Large intestine (tissue), 3 donors: ENCODE measurements at regions not wholly inside any gene's neighbourhood (a gene's known extent, or its start where the extent isn't known, plus 50 kb on each side); places are given as distances from the start of the nearest gene placed in this dataset.

Source experiments
- DNase-seq, 2 donors: peaks; one replicate each; pipeline versions ENCODE4 v3.0.0 to v3.0.0-alpha.2; 2013
- H3K27ac ChIP-seq: one replicate; pipeline ENCODE4 v1.5.1; 2013; ENCODE audit warnings: low read length
- H3K27me3 ChIP-seq: 2 replicates; pipeline ENCODE4 v1.6.1; 2013; ENCODE audit warnings: low read length; ENCODE audit not compliant: control insufficient read depth, insufficient read depth
- H3K36me3 ChIP-seq: 2 replicates; pipeline ENCODE4 v1.6.1; 2013; ENCODE audit warnings: low read length; ENCODE audit not compliant: control insufficient read depth, insufficient read depth
- H3K4me1 ChIP-seq: one replicate; pipeline ENCODE4 v1.6.1; 2013; ENCODE audit warnings: low read length; ENCODE audit not compliant: control insufficient read depth, insufficient read depth
- H3K4me3 ChIP-seq: one replicate; pipeline ENCODE4 v1.5.1; 2013; ENCODE audit warnings: low read length
- H3K9me3 ChIP-seq: one replicate; pipeline ENCODE4 v1.6.1; 2013; ENCODE audit warnings: mild to moderate bottlenecking, low read depth, low read length, moderate library complexity; ENCODE audit not compliant: control insufficient read depth
- WGBS: methylation state at CpG from one replicate; pipeline ENCODE4 v1.1.5; 2013; ENCODE audit warnings: low lambda C conversion rate; ENCODE audit not compliant: insufficient coverage; 5-methylcytosine and 5-hydroxymethylcytosine counted together

DNA sequence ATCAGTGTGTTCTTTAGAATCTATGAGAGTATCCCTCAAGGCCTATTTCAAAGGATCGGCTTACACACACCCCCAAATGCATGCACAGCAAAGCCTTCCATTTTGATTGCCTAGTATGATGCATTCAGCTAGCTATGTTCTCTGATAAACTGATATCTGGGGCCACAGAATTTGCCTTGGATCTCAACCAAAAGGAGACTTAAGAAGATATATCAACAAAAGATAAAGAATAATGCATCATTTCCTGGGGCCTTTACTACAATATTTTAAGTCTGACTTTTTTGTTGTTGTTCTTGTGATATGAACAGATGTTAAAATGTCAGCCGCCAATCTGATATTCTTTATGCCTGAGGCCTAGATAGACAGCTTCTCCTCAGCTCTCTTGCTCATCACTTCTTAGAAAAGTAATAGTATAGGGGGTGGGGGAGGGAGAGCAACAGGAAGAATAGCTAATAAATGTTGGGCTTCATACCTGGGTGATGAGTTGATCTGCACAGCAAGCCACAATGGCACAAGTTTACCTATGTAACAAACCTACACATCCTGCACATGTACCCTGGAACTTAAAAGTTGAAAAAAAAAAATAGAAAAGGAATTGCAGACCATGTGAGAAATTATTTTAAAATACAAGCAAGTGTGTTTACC, 792.9 kb upstream of the GHITM start:
- WGBS: no CpG with 5 or more reads among the region's 2 CpGs
- Histone ChIP-seq H3K4me1 (no peaks in the 10 kb centered on the region), H3K4me3 (no peak overlapping the region), H3K27me3 (no peaks in the 10 kb centered on the region), H3K36me3 (no peaks in the 10 kb centered on the region), H3K27ac (no peak overlapping the region), H3K9me3 (no peaks in the 10 kb centered on the region)
- no peak for DNase-seq

DNA sequence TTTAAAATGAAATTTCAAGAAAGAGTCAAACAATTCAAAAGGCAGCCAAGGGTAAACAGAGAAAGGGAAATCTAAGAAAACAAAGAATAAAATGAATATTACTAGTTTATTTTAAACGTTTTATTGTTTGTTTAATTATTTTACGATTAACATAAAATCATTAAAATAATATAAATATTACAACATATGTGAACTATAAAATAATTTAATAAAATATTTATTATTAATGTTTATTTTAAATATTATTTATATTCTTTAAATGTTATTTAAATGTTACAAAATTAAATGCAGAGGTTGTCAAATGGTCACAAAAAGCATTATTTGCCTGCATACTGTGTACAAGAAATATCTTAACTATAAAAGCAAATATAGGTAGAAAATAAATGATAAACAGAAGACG, 786.7 kb upstream of the GHITM start:
- H3K36me3 ChIP-seq: no peaks in the 10 kb centered on the region
- WGBS: 86% methylated on average over 3 of the region's 3 CpGs
- H3K27me3 ChIP-seq: no peaks in the 10 kb centered on the region
- H3K4me3 ChIP-seq: no peak overlapping the region
- no peak overlapping the region for H3K27ac ChIP-seq
- DNase-seq: no peak
- H3K4me1 ChIP-seq: no peaks in the 10 kb centered on the region
- H3K9me3 ChIP-seq: peaks cover 4% of the 10 kb centered on the region

DNA sequence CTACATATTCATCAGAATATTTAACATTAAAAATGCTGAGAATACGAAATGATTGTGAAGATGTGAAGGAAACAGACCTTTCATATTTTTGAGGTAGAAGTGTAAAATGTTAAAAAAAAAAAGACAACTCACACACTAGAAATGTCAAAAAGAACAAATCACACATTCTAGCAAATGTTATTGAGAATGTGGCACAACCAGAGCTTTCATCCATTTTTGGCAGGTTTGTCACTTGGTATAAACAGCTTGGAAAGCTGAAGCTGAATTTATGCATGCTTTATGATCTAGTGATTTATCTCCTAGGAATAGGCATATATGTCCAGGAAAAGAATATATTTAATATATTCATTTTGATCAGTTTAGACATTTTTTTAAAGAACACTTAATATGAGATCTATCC, 784.9 kb upstream of the GHITM start:
- no peak for DNase-seq
- no peaks in the 10 kb centered on the region for H3K27me3 ChIP-seq
- no peaks in the 10 kb centered on the region for H3K36me3 ChIP-seq
- no peak overlapping the region for H3K27ac ChIP-seq
- peaks cover 4% of the 10 kb centered on the region for H3K9me3 ChIP-seq
- WGBS: no CpG with 5 or more reads among the region's 1 CpG
- H3K4me1 ChIP-seq: no peaks in the 10 kb centered on the region
- H3K4me3 ChIP-seq: no peak overlapping the region

DNA sequence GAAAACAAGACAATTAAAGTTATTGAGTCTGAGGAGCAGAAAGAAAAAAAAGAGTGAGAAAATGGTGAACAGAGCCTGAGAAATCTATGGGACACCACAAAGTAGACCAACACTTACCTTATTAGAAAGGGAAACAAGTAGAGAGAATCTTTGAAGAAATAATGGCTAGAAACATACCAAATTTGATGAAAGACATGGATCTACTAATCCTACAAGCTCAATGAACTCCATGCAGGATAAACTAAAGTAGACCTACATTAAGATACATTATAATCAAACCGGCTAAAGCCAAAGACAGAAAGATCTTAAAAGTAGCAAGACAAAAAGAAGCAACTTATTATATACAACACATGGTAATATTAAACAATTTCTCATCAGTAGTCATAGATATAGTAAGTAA, 782.3 kb upstream of the GHITM start:
- Histone ChIP-seq H3K4me1 (no peaks in the 10 kb centered on the region), H3K9me3 (peaks cover 4% of the 10 kb centered on the region), H3K27ac (no peak overlapping the region), H3K4me3 (no peak overlapping the region), H3K27me3 (no peaks in the 10 kb centered on the region), H3K36me3 (no peaks in the 10 kb centered on the region)
- WGBS: 67% methylated on average over 1 of the region's 1 CpG
- DNase-seq: no peak

DNA sequence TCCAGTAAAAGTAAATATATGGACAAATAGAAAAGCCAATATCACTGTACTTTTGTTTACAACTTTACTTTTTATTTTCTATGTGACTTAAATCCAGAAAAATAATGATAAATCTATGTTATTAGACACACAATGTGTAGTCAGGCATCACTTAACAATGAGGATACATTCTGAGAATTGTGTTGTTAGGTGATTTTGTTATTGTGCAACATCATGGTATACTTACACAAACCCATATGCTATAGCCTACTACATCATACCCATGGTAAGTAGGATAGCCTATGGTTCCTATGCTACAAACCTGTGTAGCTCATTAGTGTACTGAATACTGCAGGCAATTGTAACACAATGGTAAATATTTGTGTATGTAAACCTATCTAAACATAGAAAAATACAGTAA, 781.7 kb upstream of the GHITM start:
- Histone ChIP-seq H3K9me3 (peaks cover 4% of the 10 kb centered on the region), H3K4me1 (no peaks in the 10 kb centered on the region), H3K36me3 (no peaks in the 10 kb centered on the region), H3K27ac (no peak overlapping the region), H3K27me3 (no peaks in the 10 kb centered on the region), H3K4me3 (no peak overlapping the region)
- no peak for DNase-seq

DNA sequence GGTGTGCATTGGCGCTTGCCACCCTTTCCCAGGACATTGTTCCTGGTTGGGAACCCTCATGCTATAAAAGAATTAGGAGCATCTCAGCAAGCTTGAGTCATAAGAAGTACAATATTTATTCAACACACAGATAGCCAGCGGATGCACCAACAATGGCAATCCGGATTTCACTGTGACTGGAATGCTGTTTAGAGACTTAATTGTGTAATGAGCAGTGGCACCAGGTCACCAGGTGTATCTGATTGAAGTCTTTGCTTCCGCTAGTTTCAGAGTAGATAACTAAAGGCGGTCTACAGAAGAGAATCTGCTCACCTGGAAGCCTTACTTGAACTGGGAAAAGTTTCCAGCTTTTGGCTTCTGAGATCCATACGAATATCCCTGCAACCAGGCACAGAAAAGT, 772.3 kb upstream of the GHITM start:
- H3K27ac ChIP-seq: no peak overlapping the region
- no peak overlapping the region for H3K4me3 ChIP-seq
- H3K36me3 ChIP-seq: no peaks in the 10 kb centered on the region
- H3K27me3 ChIP-seq: no peaks in the 10 kb centered on the region
- no CpG with 5 or more reads among the region's 6 CpGs for WGBS
- DNase-seq: no peak
- H3K4me1 ChIP-seq: no peaks in the 10 kb centered on the region
- H3K9me3 ChIP-seq: no peaks in the 10 kb centered on the region

DNA sequence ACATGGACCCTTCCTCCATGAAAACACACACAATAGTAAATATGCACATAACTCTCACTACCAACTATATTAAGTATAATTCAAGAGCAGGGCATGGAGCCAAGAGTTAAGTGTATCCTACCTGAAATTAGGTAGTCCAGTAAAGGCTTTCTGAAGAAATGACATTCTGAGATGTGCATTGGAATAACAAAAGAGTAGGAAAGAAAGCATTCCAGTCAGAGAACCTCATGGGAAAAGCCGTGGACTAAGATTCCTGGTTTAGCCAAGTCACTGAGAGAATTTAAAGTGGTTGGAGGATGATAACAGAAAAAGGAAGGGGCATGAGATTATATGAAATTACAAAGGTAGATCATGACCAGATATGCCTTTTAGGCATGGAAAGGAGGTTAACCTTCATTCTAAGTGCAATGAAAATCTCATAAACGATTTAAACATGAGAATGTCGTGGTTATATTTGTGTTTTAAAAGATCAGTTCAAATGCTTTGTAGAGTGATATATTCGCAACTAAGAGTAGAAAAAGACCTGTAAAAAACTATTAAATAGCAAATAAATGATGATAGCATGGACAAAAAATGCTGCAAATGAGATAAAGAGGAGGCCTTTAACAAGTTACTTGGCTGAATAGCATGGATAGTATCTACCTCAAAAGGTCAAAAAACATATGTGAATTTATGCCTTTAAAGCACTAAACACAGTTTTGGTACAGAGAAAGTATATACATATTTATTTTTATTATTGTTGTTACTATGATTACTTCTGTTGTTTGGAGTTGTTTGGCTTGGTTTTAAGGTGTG, 767.4 kb upstream of the GHITM start:
- H3K27me3 ChIP-seq: no peaks in the 10 kb centered on the region
- no peaks in the 10 kb centered on the region for H3K4me1 ChIP-seq
- no peak for DNase-seq

DNA sequence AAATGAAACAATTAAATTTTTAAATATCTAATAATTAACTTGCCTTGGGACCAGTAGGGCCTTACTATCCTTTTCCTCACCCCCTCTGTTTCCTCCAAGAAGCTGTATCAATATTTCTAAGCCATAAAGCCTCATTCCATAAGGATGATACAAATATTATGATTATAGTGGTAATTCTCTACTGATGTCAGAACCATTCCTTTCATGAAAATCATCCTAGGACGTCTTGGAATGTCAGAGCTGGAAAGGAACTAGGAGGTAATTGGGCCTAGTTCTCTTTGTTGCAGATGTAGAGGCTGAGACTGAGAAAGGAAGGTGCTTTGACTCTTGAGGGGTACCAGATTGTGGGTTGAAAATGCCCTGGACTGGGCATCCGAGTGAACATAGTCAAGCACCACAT, 766.7 kb upstream of the GHITM start:
- Histone ChIP-seq H3K27me3 (no peaks in the 10 kb centered on the region), H3K4me3 (no peak overlapping the region), H3K9me3 (no peaks in the 10 kb centered on the region), H3K36me3 (no peaks in the 10 kb centered on the region), H3K27ac (no peak overlapping the region), H3K4me1 (no peaks in the 10 kb centered on the region)
- no CpG with 5 or more reads among the region's 2 CpGs for WGBS
- no peak for DNase-seq

More for the DNA sequence above, 767.4 kb upstream of the GHITM start:
- WGBS: 92% methylated on average over 4 of the region's 4 CpGs
- no peak overlapping the region for H3K4me3 ChIP-seq
- no peak overlapping the region for H3K27ac ChIP-seq
- H3K36me3 ChIP-seq: no peaks in the 10 kb centered on the region
- no peaks in the 10 kb centered on the region for H3K9me3 ChIP-seq

DNA sequence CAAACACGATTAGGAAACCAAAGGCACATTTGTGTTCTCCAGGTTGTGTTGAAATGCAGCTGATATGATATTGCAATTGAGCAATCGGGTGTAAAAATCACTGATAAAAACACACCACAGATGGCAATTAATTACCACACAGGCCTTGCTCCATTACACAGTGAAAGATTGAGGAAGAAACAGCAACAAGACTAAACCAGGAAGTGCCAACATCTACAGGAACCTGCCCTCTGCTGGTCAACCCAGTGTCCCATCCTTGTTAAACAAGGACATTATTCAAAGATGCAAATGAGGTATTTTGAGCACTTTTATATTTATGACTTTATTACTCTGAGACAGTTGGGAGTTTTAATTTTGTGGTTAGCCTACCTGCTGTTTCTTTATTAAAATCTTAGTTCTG, 765.6 kb upstream of the GHITM start:
- no peak for DNase-seq

DNA sequence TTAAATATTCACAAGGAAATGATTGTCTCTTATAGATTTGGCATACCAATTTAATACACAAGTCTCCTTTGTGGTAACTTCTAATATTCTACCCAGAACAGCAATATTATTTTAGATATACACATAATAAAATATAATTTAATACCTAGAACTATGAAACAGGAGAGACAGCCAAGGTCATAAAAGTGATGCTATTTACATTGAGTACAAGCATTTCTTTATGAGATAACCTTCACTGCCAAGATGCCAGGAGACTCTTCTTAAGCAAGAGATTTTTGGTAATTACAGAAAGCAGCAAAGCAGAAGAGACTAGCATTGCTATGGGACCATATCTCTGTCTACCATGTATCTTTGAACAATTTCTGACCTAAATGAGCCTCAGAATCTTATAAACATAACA, 764.6 kb upstream of the GHITM start:
- no peak for DNase-seq
- Histone ChIP-seq H3K4me1 (no peaks in the 10 kb centered on the region), H3K9me3 (no peaks in the 10 kb centered on the region), H3K27me3 (no peaks in the 10 kb centered on the region), H3K27ac (no peak overlapping the region), H3K36me3 (no peaks in the 10 kb centered on the region), H3K4me3 (no peak overlapping the region)

More for the DNA sequence above, 765.6 kb upstream of the GHITM start:
- no peak overlapping the region for H3K4me3 ChIP-seq
- H3K4me1 ChIP-seq: no peaks in the 10 kb centered on the region
- 93% methylated on average over 2 of the region's 2 CpGs for WGBS
- H3K36me3 ChIP-seq: no peaks in the 10 kb centered on the region
- no peaks in the 10 kb centered on the region for H3K27me3 ChIP-seq
- H3K27ac ChIP-seq: no peak overlapping the region
- H3K9me3 ChIP-seq: no peaks in the 10 kb centered on the region

DNA sequence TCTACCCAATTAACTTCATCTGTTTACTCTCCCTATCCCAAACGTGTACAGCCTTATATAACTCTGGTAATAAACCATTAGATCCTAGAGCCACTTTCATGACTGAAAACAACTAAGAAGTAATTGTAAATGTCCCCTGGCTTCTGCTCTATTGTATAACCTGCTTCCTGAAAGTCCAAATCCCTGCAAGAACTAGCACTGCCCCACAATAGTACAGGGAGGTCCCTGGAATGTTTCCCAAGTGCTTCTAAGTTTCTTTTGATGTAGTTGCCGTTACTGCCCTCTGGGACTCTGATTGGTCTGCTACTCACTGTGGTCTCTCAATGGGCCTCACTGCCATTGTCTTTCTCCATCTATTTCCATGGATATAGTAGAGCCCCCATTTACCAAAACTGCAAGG, 764.0 kb upstream of the GHITM start:
- H3K4me1 ChIP-seq: no peaks in the 10 kb centered on the region
- H3K36me3 ChIP-seq: no peaks in the 10 kb centered on the region
- H3K9me3 ChIP-seq: no peaks in the 10 kb centered on the region
- WGBS: 0% methylated on average over 1 of the region's 2 CpGs
- no peak overlapping the region for H3K4me3 ChIP-seq
- no peak for DNase-seq
- H3K27me3 ChIP-seq: no peaks in the 10 kb centered on the region
- H3K27ac ChIP-seq: no peak overlapping the region
